Stimulated activated naive CD8-positive, alpha-beta T cell treated with anti-CD3 and anti-CD28 coated beads, Interleukin-15, amount 100 ng/mL, for 72 hours (primary cell): ENCODE measurements at regions not wholly inside any gene's neighbourhood (a gene's known extent, or its start where the extent isn't known, plus 50 kb on each side); places are given as distances from the start of the nearest gene placed in this dataset.
"Not testable (repeated sequence)": the region's sequence is repeated elsewhere in the genome, so short reads cannot be mapped to it uniquely, and the experiment has no call there.

Experiments used
- ATAC-seq: fragments of 150-1000 bp; cut with Tn5 transposase; 2 replicates; pipeline ENCODE4 v1.10.0; 2021; ENCODE audit warnings: mild to moderate bottlenecking, moderate library complexity
- DNase-seq, 2 donors: peaks; one replicate each; pipeline ENCODE4 v3.0.0; 2021 to 2022
- H3K27ac Mint-ChIP-seq, 2 donors: one replicate each; pipeline ENCODE4 v1.8.0; 2022; ENCODE audit warnings: mild to moderate bottlenecking in 2 of 2, mixed read lengths in 2 of 2, moderate library complexity in 2 of 2
- H3K27me3 Mint-ChIP-seq: one replicate; pipeline ENCODE4 v1.8.0; 2022; ENCODE audit warnings: mixed read lengths
- H3K4me1 Mint-ChIP-seq: one replicate; pipeline ENCODE4 v1.8.0; 2022; ENCODE audit warnings: mild to moderate bottlenecking, mixed read lengths
- H3K4me3 Mint-ChIP-seq, 2 donors: one replicate each; pipeline ENCODE4 v1.8.0; 2022; ENCODE audit warnings: mild to moderate bottlenecking in 2 of 2, mixed read lengths in 2 of 2, moderate library complexity in 1 of 2
- H3K9me3 Mint-ChIP-seq, 2 donors: one replicate each; pipeline ENCODE4 v1.8.0; 2022; ENCODE audit warnings: mixed read lengths in 2 of 2

DNA sequence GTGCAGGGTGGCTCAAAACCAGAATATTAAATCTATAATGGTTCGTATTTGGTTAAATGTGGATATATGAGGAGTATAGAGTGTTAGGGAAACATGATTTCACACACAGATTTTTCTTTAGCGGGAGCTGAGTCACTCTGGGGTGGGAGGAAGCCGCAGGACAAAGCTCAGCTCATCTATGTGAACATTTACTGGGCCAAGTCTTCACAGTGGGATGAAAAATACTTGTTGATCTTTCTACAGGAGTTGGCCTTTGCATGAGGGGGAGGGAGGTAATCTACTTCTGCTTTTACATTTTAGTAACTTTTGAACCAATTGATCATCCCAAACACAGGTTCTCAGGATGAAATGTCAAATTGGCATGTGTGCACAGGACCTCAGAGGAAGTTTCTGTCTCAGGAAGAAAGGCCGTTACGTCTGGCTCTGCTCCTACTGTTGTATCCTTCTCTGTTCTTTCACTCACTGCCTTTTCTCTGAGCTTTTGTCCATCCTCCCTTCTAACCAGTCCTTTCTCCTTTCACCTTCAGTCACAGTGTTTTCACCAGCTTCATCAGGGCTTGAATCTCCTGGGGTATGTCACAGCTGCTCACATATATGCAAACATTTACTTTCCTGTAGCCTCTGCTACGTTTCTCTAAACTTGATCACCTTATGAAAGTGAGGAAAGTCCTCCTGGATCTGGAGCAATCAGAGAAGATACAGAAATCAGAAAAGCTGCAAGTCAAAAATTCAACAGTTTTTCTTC lies 943.3 kb upstream of the FANCL start:
- peaks cover 6% of the 10 kb centered on the region for H3K4me1 Mint-ChIP-seq
- DNase-seq (no peak), ATAC-seq (no peak)
- no peak overlapping the region for H3K4me3 Mint-ChIP-seq
- H3K27me3 Mint-ChIP-seq, result no peaks in the 10 kb centered on the region
- H3K27ac Mint-ChIP-seq, result peak overlapping the region in 1 of 2 donors; percentile 6
- no peaks in the 10 kb centered on the region for H3K9me3 Mint-ChIP-seq

GRCh38 chr2:59183070-59183469 lies 941.9 kb upstream of the FANCL start:
- Mint-ChIP-seq H3K4me3 (no peak overlapping the region), H3K4me1 (peaks cover 6% of the 10 kb centered on the region), H3K27me3 (no peaks in the 10 kb centered on the region), H3K9me3 (no peaks in the 10 kb centered on the region), H3K27ac (no peak overlapping the region)
- ATAC-seq (no peak), DNase-seq (no peak)

- DNase-seq, result no peak
- Mint-ChIP-seq H3K4me3 (no peak overlapping the region), H3K9me3 (no peaks in the 10 kb centered on the region), H3K4me1 (peaks cover 6% of the 10 kb centered on the region), H3K27ac (no peak overlapping the region), H3K27me3 (no peaks in the 10 kb centered on the region)
- no peak for ATAC-seq
Observed at GRCh38 chr2:59182249-59182648, 941.1 kb upstream of the FANCL start.

- Mint-ChIP-seq H3K4me3 (no peak overlapping the region), H3K27me3 (no peaks in the 10 kb centered on the region), H3K4me1 (peaks cover 6% of the 10 kb centered on the region), H3K27ac (no peak overlapping the region), H3K9me3 (no peaks in the 10 kb centered on the region)
- no peak for DNase-seq
- ATAC-seq, result no peak
Observed at GRCh38 chr2:59181347-59181746, 940.2 kb upstream of the FANCL start.

DNA sequence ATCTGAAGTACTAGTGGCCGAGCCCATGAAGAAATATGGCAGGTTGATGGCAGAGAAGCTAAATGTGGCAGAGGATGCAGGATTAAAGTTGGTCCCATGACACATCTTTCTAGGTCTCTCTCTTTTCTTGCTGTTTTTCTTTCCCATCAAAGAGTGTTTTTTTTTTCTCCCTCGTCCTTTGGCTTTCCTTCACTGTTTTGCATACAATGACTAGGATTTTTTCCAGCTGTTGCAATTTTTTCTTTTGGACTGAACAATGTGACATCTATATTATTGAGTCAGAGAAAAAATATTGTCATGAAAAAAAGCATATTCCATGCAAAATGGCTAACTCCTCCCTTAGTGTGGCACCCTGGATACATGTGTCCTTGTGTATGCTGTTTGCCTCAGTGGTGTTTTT lies 939.5 kb upstream of the FANCL start:
- Mint-ChIP-seq H3K4me1 (peaks cover 6% of the 10 kb centered on the region), H3K27me3 (no peaks in the 10 kb centered on the region), H3K9me3 (no peaks in the 10 kb centered on the region), H3K4me3 (no peak overlapping the region), H3K27ac (no peak overlapping the region)
- DNase-seq, result no peak
- no peak for ATAC-seq

- Mint-ChIP-seq H3K27me3 (no peaks in the 10 kb centered on the region), H3K4me3 (no peak overlapping the region), H3K4me1 (peaks cover 6% of the 10 kb centered on the region), H3K9me3 (no peaks in the 10 kb centered on the region), H3K27ac (no peak overlapping the region)
- DNase-seq (no peak), ATAC-seq (no peak)
Observed at GRCh38 chr2:59180111-59180510, 939.0 kb upstream of the FANCL start.

DNA sequence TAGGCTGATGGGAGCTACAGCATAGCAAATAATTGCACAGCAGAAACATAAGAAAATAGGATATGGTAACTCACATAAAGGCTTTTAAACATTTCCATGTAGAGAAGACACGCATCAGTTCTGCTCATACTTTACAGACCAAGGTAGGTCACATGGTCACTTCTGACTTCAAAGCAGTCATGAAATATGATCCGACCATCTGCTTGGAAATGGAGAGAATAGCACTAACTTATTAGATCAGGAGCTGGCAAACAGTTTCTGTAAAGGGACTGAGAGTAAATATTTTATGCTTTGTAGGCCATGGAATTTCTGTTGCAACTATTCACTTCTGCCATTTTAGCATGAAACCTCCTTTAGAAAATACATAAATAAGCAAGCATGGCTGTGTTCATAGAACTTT lies 936.6 kb upstream of the FANCL start:
- Mint-ChIP-seq H3K27ac (no peak overlapping the region), H3K4me1 (no peaks in the 10 kb centered on the region), H3K27me3 (no peaks in the 10 kb centered on the region), H3K9me3 (no peaks in the 10 kb centered on the region), H3K4me3 (no peak overlapping the region)
- ATAC-seq (no peak), DNase-seq (no peak)

DNA sequence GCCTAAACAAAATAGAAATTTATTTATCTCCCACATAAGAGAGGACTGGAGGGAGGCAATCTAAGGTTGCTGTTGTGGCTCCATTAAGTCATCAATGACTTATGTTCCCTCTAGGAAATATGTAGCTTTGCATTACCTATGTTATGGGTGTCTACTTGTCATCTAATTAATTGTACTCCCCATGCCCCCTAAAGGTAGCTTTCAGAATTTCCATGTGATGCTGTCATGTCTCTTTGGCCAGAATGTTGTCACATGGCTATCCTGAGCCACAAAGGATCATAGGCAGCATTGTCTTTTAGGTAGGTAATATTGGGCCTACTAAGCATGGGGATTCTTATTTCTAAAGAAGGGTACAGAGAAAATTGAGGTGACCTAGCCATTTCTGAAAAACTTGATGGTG lies 935.6 kb upstream of the FANCL start:
- ATAC-seq, result no peak
- Mint-ChIP-seq H3K4me3 (no peak overlapping the region), H3K4me1 (no peaks in the 10 kb centered on the region)

DNA sequence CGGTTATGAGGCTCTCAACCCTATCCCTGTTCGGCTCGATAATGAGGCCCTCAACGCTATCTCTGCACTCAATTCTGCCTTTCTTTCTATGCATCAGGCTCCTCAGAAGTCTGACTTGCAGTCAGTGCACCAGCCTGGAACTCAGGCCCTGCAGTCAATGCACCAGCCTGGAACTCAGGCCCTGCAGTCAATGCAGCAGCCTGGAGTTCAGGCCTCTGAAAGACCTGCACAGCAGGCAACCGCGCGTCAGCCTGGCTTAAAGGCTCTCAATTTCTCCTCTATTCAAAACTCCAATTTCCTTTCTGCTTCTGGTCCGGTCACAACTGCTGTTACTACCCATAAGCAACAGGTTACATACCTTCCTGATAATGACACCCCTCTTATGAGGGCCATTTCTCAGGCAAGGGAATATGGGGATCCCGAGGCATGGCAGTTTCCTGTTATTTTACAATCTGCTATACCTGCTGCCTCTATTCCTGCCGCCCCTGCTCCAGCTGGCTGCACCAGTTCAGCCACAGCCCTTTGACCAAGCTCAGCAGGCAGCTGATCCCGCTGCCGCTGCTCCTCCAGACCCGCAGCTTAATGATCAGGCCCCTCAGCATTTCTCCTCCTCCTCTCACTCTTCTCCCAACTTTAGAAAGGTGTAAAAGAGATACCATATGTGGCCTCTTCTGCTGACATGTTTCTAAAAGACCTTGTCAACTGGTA lies 933.6 kb upstream of the FANCL start:
- DNase-seq, result no peak
- Mint-ChIP-seq H3K9me3 (no peaks in the 10 kb centered on the region), H3K4me1 (no peaks in the 10 kb centered on the region), H3K27me3 (no peaks in the 10 kb centered on the region), H3K4me3 (no peak overlapping the region), H3K27ac (no peak overlapping the region)
- ATAC-seq, result peak; percentile 38

More for the DNA sequence above, 935.6 kb upstream of the FANCL start:
- no peak for DNase-seq
- Mint-ChIP-seq H3K27me3 (no peaks in the 10 kb centered on the region), H3K27ac (no peak overlapping the region), H3K9me3 (no peaks in the 10 kb centered on the region)

GRCh38 chr2:59173325-59173724 lies 932.2 kb upstream of the FANCL start:
- ATAC-seq (no peak), DNase-seq (no peak)
- Mint-ChIP-seq H3K9me3 (no peaks in the 10 kb centered on the region), H3K4me3 (no peak overlapping the region), H3K27ac (no peak overlapping the region), H3K4me1 (no peaks in the 10 kb centered on the region), H3K27me3 (no peaks in the 10 kb centered on the region)

- Mint-ChIP-seq H3K4me3 (no peak overlapping the region), H3K27me3 (no peaks in the 10 kb centered on the region)
Observed at GRCh38 chr2:59171019-59171418, 929.9 kb upstream of the FANCL start.

GRCh38 chr2:59168766-59169165 lies 927.6 kb upstream of the FANCL start:
- ATAC-seq, result no peak

More at GRCh38 chr2:59171019-59171418, 929.9 kb upstream of the FANCL start:
- ATAC-seq (peak; percentile 26), DNase-seq (no peak)
- Mint-ChIP-seq H3K27ac (no peak overlapping the region), H3K4me1 (no peaks in the 10 kb centered on the region), H3K9me3 (no peaks in the 10 kb centered on the region)

DNA sequence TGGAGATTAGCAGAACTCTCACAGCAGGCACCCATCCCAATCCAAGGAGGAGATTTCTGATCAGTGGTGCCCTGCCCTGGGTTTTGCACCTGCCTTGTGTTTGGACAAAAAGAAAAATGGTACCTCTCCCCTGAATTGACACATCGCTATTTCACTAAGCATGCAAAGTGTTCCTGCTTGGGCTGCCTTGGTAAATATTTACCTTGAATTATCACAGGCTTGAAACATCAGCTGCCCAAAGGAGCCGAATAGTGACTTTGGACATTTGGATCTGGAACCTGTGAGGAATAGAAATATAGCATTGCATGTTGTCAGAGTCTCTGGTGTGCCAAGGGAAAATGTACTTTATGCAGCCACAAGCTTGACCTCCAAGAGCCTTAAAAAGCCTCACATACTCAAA lies 926.4 kb upstream of the FANCL start:
- no peak for ATAC-seq
- H3K27ac Mint-ChIP-seq, result no peak overlapping the region
- no peaks in the 10 kb centered on the region for H3K27me3 Mint-ChIP-seq
- no peaks in the 10 kb centered on the region for H3K9me3 Mint-ChIP-seq
- no peak overlapping the region for H3K4me3 Mint-ChIP-seq
- no peaks in the 10 kb centered on the region for H3K4me1 Mint-ChIP-seq
- no peak for DNase-seq

More at GRCh38 chr2:59168766-59169165, 927.6 kb upstream of the FANCL start:
- no peak overlapping the region for H3K4me3 Mint-ChIP-seq
- no peaks in the 10 kb centered on the region for H3K9me3 Mint-ChIP-seq
- no peak overlapping the region for H3K27ac Mint-ChIP-seq
- DNase-seq, result no peak
- no peaks in the 10 kb centered on the region for H3K27me3 Mint-ChIP-seq
- no peaks in the 10 kb centered on the region for H3K4me1 Mint-ChIP-seq

GRCh38 chr2:59157908-59158307 lies 916.8 kb upstream of the FANCL start:
- H3K4me1 Mint-ChIP-seq, H3K4me3 Mint-ChIP-seq, H3K27me3 Mint-ChIP-seq, H3K27ac Mint-ChIP-seq, H3K9me3 Mint-ChIP-seq, DNase-seq, ATAC-seq: not testable (repeated sequence)

DNA sequence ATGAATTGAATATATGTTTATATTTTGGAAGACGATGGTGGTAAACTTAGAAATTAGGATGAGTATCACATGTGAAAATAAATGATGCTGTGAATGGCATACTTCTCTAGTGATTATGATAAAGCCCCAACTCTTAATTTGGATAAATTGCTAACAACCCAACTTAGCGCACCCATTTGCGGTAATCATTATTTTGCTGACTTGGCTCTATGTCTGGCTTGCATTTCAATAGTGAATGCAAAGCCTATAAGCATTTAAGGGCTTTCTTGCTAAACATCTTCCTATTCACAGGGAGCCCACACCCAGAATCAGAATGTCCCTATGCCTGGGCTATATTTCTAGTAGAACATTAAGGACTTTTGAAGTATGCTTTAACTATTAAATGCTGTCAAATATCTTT lies 910.7 kb upstream of the FANCL start:
- Mint-ChIP-seq H3K27me3 (no peaks in the 10 kb centered on the region), H3K4me1 (peaks cover 6% of the 10 kb centered on the region), H3K27ac (no peak overlapping the region), H3K9me3 (no peaks in the 10 kb centered on the region), H3K4me3 (no peak overlapping the region)
- DNase-seq, result no peak
- ATAC-seq, result no peak

DNA sequence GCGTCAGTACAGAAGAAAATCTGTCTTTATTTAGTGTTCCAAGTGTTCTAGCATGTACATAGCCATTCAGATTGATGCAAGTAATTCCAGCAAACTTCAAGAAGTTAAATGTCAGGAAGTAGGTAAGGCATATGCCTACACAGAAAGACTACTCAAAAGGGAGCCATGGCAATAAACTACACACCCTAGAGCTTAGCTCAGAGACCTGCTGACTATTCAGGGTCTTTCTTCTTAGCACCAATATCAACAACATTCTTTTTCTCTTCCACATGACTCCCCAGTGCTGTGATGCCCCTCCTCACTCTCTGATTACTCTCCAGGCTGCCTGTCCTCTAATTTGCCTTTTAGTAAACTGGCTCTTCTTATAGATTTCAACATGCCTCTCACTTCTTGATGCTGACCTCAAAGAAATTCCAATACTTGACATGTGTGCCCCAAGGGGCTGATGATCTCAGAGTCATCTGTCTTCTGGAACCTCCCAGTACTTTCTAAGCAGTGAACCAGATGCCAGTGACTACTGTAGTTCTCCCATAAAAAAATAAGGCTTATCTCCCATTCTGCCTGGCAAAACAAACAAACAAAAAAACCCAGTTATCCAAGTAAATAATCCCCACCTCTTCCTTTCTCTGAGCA lies 909.2 kb upstream of the FANCL start:
- H3K9me3 Mint-ChIP-seq, result no peaks in the 10 kb centered on the region

More for the DNA sequence above, 909.2 kb upstream of the FANCL start:
- DNase-seq (no peak), ATAC-seq (no peak)
- Mint-ChIP-seq H3K27me3 (no peaks in the 10 kb centered on the region), H3K4me3 (no peak overlapping the region), H3K27ac (no peak overlapping the region), H3K4me1 (peaks cover 6% of the 10 kb centered on the region)
